ENCODE measurements at regions not wholly inside any gene's neighbourhood (a gene's known extent, or its start where the extent isn't known, plus 50 kb on each side); places are given as distances from the start of the nearest gene placed in this dataset.

DNA sequence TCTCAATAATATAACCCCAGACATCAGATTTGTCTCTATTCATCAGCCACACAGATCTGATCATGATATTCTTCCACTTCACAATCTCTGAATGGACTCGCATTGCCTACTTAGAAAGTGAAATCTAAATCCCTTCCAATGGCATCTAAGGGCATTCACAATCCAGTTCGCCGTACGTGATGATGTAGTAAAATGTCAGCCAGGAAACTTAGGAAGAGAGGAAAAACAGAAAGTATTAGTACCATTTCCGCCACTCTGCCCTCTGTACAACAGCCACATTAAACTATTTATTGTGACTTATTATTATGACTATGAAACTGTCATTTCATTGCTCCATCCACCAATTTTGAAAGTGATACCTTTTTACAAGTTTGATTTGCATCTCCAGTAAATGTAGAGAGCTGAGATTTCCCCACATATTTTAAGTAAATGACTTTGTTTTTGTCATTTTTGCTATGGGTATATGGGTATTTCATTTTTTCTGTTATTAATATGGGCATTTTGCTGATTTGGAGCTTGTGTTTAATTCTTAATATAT is 69.4 kb upstream of the SMIM36 start:
- TF ChIP-seq, protein P1, sequence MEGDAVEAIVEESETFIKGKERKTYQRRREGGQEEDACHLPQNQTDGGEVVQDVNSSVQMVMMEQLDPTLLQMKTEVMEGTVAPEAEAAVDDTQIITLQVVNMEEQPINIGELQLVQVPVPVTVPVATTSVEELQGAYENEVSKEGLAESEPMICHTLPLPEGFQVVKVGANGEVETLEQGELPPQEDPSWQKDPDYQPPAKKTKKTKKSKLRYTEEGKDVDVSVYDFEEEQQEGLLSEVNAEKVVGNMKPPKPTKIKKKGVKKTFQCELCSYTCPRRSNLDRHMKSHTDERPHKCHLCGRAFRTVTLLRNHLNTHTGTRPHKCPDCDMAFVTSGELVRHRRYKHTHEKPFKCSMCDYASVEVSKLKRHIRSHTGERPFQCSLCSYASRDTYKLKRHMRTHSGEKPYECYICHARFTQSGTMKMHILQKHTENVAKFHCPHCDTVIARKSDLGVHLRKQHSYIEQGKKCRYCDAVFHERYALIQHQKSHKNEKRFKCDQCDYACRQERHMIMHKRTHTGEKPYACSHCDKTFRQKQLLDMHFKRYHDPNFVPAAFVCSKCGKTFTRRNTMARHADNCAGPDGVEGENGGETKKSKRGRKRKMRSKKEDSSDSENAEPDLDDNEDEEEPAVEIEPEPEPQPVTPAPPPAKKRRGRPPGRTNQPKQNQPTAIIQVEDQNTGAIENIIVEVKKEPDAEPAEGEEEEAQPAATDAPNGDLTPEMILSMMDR (conservative IDR thresholded peaks at IDR 0.05; ENCODE audit: low read length), result no peak
- no peak for TF ChIP-seq EZH2phosphoT487 (IDR thresholded peaks at IDR 0.05; ENCODE audit: borderline replicate concordance)
